Keratinocyte (primary cell): ENCODE measurements at regions not wholly inside any gene's neighbourhood (a gene's known extent, or its start where the extent isn't known, plus 50 kb on each side); places are given as distances from the start of the nearest gene placed in this dataset.

Experiments
- DNase-seq: peaks from one replicate; pipeline ENCODE4 v3.0.0-alpha.2; 2011; ENCODE audit warnings: low read depth, missing footprints, low spot score
- FAIRE-seq: peaks from 2 replicates; lab custom pipeline; 2011; peaks lifted over from hg19 to GRCh38; lab: Jason Lieb, UNC
- H2AFZ ChIP-seq: 2 replicates; pipeline ENCODE4 v1.6.0; 2012; ENCODE audit warnings: low read length, control low read depth, inconsistent platforms; ENCODE audit not compliant: control insufficient read depth
- H3K27ac ChIP-seq: 2 replicates; pipeline ENCODE4 v1.5.1; 2011; ENCODE audit warnings: low read length; ENCODE audit not compliant: control insufficient read depth, insufficient read depth
- H3K27me3 ChIP-seq: 3 replicates; pipeline ENCODE4 v1.6.0; 2011; ENCODE audit warnings: low read length; ENCODE audit not compliant: control insufficient read depth, insufficient read depth; ENCODE audit errors: extremely low read depth
- H3K36me3 ChIP-seq, 2 experiments: 2 replicates in 1 of 2; 3 replicates in 1 of 2; pipeline ENCODE4 v1.5.1; 2011; ENCODE audit warnings: low read length in 2 of 2, mild to moderate bottlenecking in 1 of 2; ENCODE audit not compliant: control insufficient read depth in 2 of 2, insufficient read depth in 2 of 2; ENCODE audit errors: extremely low read depth in 1 of 2
- H3K4me1 ChIP-seq: 3 replicates; pipeline ENCODE4 v1.5.1; 2011; ENCODE audit warnings: low read length; ENCODE audit not compliant: control insufficient read depth, insufficient read depth; ENCODE audit errors: extremely low read depth
- H3K4me2 ChIP-seq: 3 replicates; pipeline ENCODE4 v1.6.0; 2011; ENCODE audit warnings: low read depth, low read length; ENCODE audit not compliant: control insufficient read depth, insufficient read depth; ENCODE audit errors: extremely low read depth
- H3K4me3 ChIP-seq, 3 experiments: fragments of 200-600 bp in 1 of 3; sonication (generic) in 1 of 3; 2 replicates in 2 of 3; 3 replicates in 1 of 3; pipeline ENCODE4 v1.5.1; 2011 to 2016; ENCODE audit warnings: low read length in 3 of 3, mild to moderate bottlenecking in 3 of 3, control low read depth in 2 of 3, inconsistent platforms in 1 of 3, low read depth in 1 of 3, mixed read lengths in 1 of 3, mixed run types in 1 of 3, moderate library complexity in 1 of 3; ENCODE audit not compliant: control insufficient read depth in 2 of 3, insufficient read depth in 2 of 3; ENCODE audit errors: extremely low read depth in 1 of 3
- H3K79me2 ChIP-seq: 2 replicates; pipeline ENCODE4 v1.6.0; 2012; ENCODE audit warnings: low read length; ENCODE audit not compliant: control insufficient read depth, insufficient read depth
- H3K9ac ChIP-seq: 3 replicates; pipeline ENCODE4 v1.6.0; 2011; ENCODE audit warnings: low read length; ENCODE audit not compliant: control insufficient read depth, insufficient read depth; ENCODE audit errors: extremely low read depth
- H3K9me1 ChIP-seq: 3 replicates; pipeline ENCODE4 v1.6.0; 2011; ENCODE audit warnings: low read length; ENCODE audit not compliant: control insufficient read depth, insufficient read depth; ENCODE audit errors: extremely low read depth
- H3K9me3 ChIP-seq: 2 replicates; pipeline ENCODE4 v1.5.1; 2012; ENCODE audit warnings: low read depth, low read length; ENCODE audit not compliant: control insufficient read depth
- H4K20me1 ChIP-seq: 3 replicates; pipeline ENCODE4 v1.6.0; 2011; ENCODE audit warnings: low read length; ENCODE audit not compliant: control insufficient read depth, insufficient read depth; ENCODE audit errors: extremely low read depth
- CTCF ChIP-seq, 3 experiments: IDR thresholded peaks in 1 of 3; conservative IDR thresholded peaks in 1 of 3; optimal IDR thresholded peaks in 1 of 3; 2 replicates in 2 of 3; 3 replicates in 1 of 3; pipeline versions ENCODE3 to v1.5.1; 2011; ENCODE audit warnings: low read length in 3 of 3, mild to moderate bottlenecking in 3 of 3, moderate library complexity in 2 of 3, control low read depth in 1 of 3, inconsistent platforms in 1 of 3; ENCODE audit not compliant: insufficient read depth in 2 of 3; ENCODE audit errors: extremely low read depth in 1 of 3
- EZH2 ChIP-seq: IDR thresholded peaks from one replicate; pipeline ENCODE4 v1.6.1; 2012; ENCODE audit warnings: inconsistent platforms, mild to moderate bottlenecking, low read length, moderate library complexity
- dilution Hi-C: fragments of 300-500 bp; cut with MboI; formaldehyde crosslinking; loops from one replicate; pipeline ENCODE4 v1.7.0; 2020; ENCODE audit warnings: low sequenced_read_pairs; ENCODE audit not compliant: extremely low pct_ligation_motif_present

GRCh38 chr3:11930084-11930483 is 74.1 kb upstream of the SYN2 start:
- Histone ChIP-seq H3K9me1 (no peaks in the 10 kb centered on the region), H3K4me1 (no peaks in the 10 kb centered on the region), H3K36me3 (no peaks in the 10 kb centered on the region), H2AFZ (no peak overlapping the region), H3K4me3 (no peak overlapping the region), H3K9me3 (no peaks in the 10 kb centered on the region), H3K27me3 (no peaks in the 10 kb centered on the region), H3K79me2 (no peaks in the 10 kb centered on the region), H4K20me1 (no peaks in the 10 kb centered on the region), H3K4me2 (no peak overlapping the region), H3K9ac (no peak overlapping the region), H3K27ac (no peak overlapping the region)
- dilution Hi-C loops: no loop called here
- no peak for FAIRE-seq
- TF ChIP-seq CTCF (optimal IDR thresholded peaks at IDR 0.05 in 1 of 3, IDR thresholded peaks at IDR 0.05 in 1 of 3, conservative IDR thresholded peaks at IDR 0.05 in 1 of 3; ENCODE audit: extremely low read depth in 1 of 3, insufficient read depth in 2 of 3, low read length in 3 of 3): no peak
- DNase-seq: no peak

GRCh38 chr3:11932636-11933035 is 71.6 kb upstream of the SYN2 start:
- TF ChIP-seq EZH2 (no peak), CTCF (optimal IDR thresholded peaks at IDR 0.05 in 1 of 3, IDR thresholded peaks at IDR 0.05 in 1 of 3, conservative IDR thresholded peaks at IDR 0.05 in 1 of 3; ENCODE audit: extremely low read depth in 1 of 3, insufficient read depth in 2 of 3, low read length in 3 of 3) (no peak)
- Histone ChIP-seq H3K4me3 (no peak overlapping the region), H3K27me3 (no peaks in the 10 kb centered on the region), H3K9ac (no peak overlapping the region), H3K9me3 (no peaks in the 10 kb centered on the region), H4K20me1 (no peaks in the 10 kb centered on the region), H3K4me2 (no peak overlapping the region), H3K79me2 (no peaks in the 10 kb centered on the region), H2AFZ (no peak overlapping the region), H3K27ac (no peak overlapping the region), H3K9me1 (no peaks in the 10 kb centered on the region), H3K36me3 (no peaks in the 10 kb centered on the region), H3K4me1 (no peaks in the 10 kb centered on the region)
- DNase-seq: no peak
- no peak for FAIRE-seq
- dilution Hi-C loops: no loop called here
